Keratinocyte (primary cell): ENCODE measurements at regions not wholly inside any gene's neighbourhood (a gene's known extent, or its start where the extent isn't known, plus 50 kb on each side); places are given as distances from the start of the nearest gene placed in this dataset.

Experiments used
- CTCF ChIP-seq, 3 experiments: IDR thresholded peaks in 1 of 3; conservative IDR thresholded peaks in 1 of 3; optimal IDR thresholded peaks in 1 of 3; 2 replicates in 2 of 3; 3 replicates in 1 of 3; pipeline versions ENCODE3 to v1.5.1; 2011; ENCODE audit warnings: low read length in 3 of 3, mild to moderate bottlenecking in 3 of 3, moderate library complexity in 2 of 3, control low read depth in 1 of 3, inconsistent platforms in 1 of 3; ENCODE audit not compliant: insufficient read depth in 2 of 3; ENCODE audit errors: extremely low read depth in 1 of 3
- EZH2 ChIP-seq: IDR thresholded peaks from one replicate; pipeline ENCODE4 v1.6.1; 2012; ENCODE audit warnings: inconsistent platforms, mild to moderate bottlenecking, low read length, moderate library complexity

- TF ChIP-seq CTCF (optimal IDR thresholded peaks at IDR 0.05 in 1 of 3, IDR thresholded peaks at IDR 0.05 in 1 of 3, conservative IDR thresholded peaks at IDR 0.05 in 1 of 3; ENCODE audit: extremely low read depth in 1 of 3, insufficient read depth in 2 of 3, low read length in 3 of 3) (no peak), EZH2 (no peak)
Observed at GRCh38 chr4:137387924-137388323, 144.4 kb downstream of the PCDH18 start.
